HCT116 (cell line): ENCODE measurements at regions not wholly inside any gene's neighbourhood (a gene's known extent, or its start where the extent isn't known, plus 50 kb on each side); places are given as distances from the start of the nearest gene placed in this dataset.

Experiments used
- ATAC-seq: fragments of 200-7000 bp; cut with Tn5 transposase; 2 replicates; pipeline ENCODE4 v1.9.1; 2020; ENCODE audit warnings: mild to moderate bottlenecking, moderate library complexity
- BruUV-seq: library from RNA; stranded (reverse); fragments of 400-500 nt; replicated peaks from 2 replicates; lab custom pipeline; 2021; lab: Mats Ljungman, UMichigan
- CTCF ChIA-PET: fragments of 300-600 bp; sonication (Branson Sonifier 250); formaldehyde crosslinking; loops from one replicate; lab custom pipeline; 2021; ENCODE audit warnings: antibody characterized with exemption; lab: Charles Lee
- POLR2A ChIA-PET: fragments of 300-600, 350-600 bp; sonication (Branson Sonifier 250); formaldehyde crosslinking; loops from one replicate; lab custom pipeline; 2021; ENCODE audit warnings: antibody characterized with exemption; lab: Charles Lee
- RAD21 ChIA-PET, 2 experiments: fragments of 300-600 bp; sonication (Branson Sonifier 250); formaldehyde crosslinking; loops; one replicate each; lab custom pipeline; 2023; ENCODE audit warnings: low total read pairs in 2 of 2; ENCODE audit not compliant: uncharacterized antibody in 2 of 2, unreplicated experiment in 2 of 2, low non-redundant PET in 1 of 2; lab: Charles Lee
- DNase-seq: peaks from one replicate; pipeline ENCODE4 v3.0.0-alpha.2; 2010; ENCODE audit warnings: low read depth, low spot score
- H2AFZ ChIP-seq: fragments of 200-600 bp; shearing (Covaris generic), sonication (generic); 2 replicates; pipeline ENCODE4 v1.6.1; 2017; ENCODE audit warnings: low read depth, mixed run types, mixed read lengths, antibody characterized with exemption, low read length; ENCODE audit not compliant: poor library complexity, severe bottlenecking
- H3K27ac ChIP-seq: 2 replicates; pipeline ENCODE4 v1.5.1; 2012; ENCODE audit warnings: low read depth, low read length
- H3K27me3 ChIP-seq: fragments of 200-600 bp; sonication (generic); 2 replicates; pipeline ENCODE4 v1.6.1; 2016; ENCODE audit warnings: mixed run types, low read length, mixed read lengths; ENCODE audit not compliant: insufficient read depth
- H3K36me3 ChIP-seq, 2 experiments: fragments of 200-500 bp in 1 of 2; fragments of 200-600 bp in 1 of 2; sonication (Bioruptor generic) in 1 of 2; sonication (generic) in 1 of 2; 2 replicates each; pipeline versions ENCODE4 v1.5.1 to v1.6.1; 2014 to 2016; ENCODE audit warnings: low read length in 2 of 2, inconsistent platforms in 1 of 2, mixed read lengths in 1 of 2, mixed run types in 1 of 2; ENCODE audit not compliant: insufficient read depth in 2 of 2, control insufficient read depth in 1 of 2
- H3K4me1 ChIP-seq, 2 experiments: fragments of 200-600 bp in 1 of 2; sonication (generic) in 1 of 2; 2 replicates each; pipeline versions ENCODE4 v1.5.1 to v1.6.1; 2012 to 2017; ENCODE audit warnings: low read length in 2 of 2, inconsistent platforms in 1 of 2, mild to moderate bottlenecking in 1 of 2, mixed read lengths in 1 of 2, mixed run types in 1 of 2, moderate library complexity in 1 of 2; ENCODE audit not compliant: insufficient read depth in 2 of 2, control insufficient read depth in 1 of 2
- H3K4me2 ChIP-seq: fragments of 200-600 bp; sonication (generic); 2 replicates; pipeline ENCODE4 v1.6.1; 2017; ENCODE audit warnings: mixed run types, low read length, mixed read lengths
- H3K4me3 ChIP-seq, 2 experiments: fragments of 200-600 bp in 1 of 2; sonication (generic) in 1 of 2; replicated peaks in 1 of 2; 2 replicates each; pipeline ENCODE4 v1.5.1; 2011 to 2016; ENCODE audit warnings: low read length in 2 of 2, control low read depth in 1 of 2, low read depth in 1 of 2, mild to moderate bottlenecking in 1 of 2, mixed read lengths in 1 of 2, mixed run types in 1 of 2
- H3K79me2 ChIP-seq: fragments of 200-600 bp; sonication (generic); 2 replicates; pipeline ENCODE4 v1.6.1; 2017; ENCODE audit warnings: mild to moderate bottlenecking, mixed run types, low read length, moderate library complexity, mixed read lengths; ENCODE audit not compliant: insufficient read depth
- H3K9ac ChIP-seq: fragments of 200-600 bp; sonication (generic); 2 replicates; pipeline ENCODE4 v1.6.1; 2016; ENCODE audit warnings: low read length, mixed read lengths
- H3K9me2 ChIP-seq: fragments of 200-600 bp; sonication (generic), shearing (Covaris generic); 2 replicates; pipeline ENCODE4 v1.6.1; 2017; ENCODE audit warnings: mixed run types, mild to moderate bottlenecking, moderate library complexity; ENCODE audit not compliant: insufficient read depth
- H3K9me3 ChIP-seq, 2 experiments: fragments of 200-500 bp in 1 of 2; fragments of 200-600 bp in 1 of 2; sonication (Bioruptor generic) in 1 of 2; sonication (generic) in 1 of 2; 2 replicates each; pipeline ENCODE4 v1.6.1; 2014 to 2017; ENCODE audit warnings: low read length in 2 of 2, mixed read lengths in 2 of 2, inconsistent platforms in 1 of 2, low read depth in 1 of 2, mild to moderate bottlenecking in 1 of 2, mixed run types in 1 of 2, moderate library complexity in 1 of 2; ENCODE audit not compliant: control insufficient read depth in 1 of 2, insufficient read depth in 1 of 2
- H4K20me1 ChIP-seq: fragments of 200-600 bp; sonication (generic), shearing (Covaris generic); 2 replicates; pipeline ENCODE4 v1.6.1; 2017; ENCODE audit warnings: mixed run types, mild to moderate bottlenecking, moderate library complexity; ENCODE audit not compliant: insufficient read depth
- ATF3 ChIP-seq: IDR thresholded peaks from 2 replicates; pipeline ENCODE4 v1.6.1; 2012
- CBX3 ChIP-seq: IDR thresholded peaks from 2 replicates; pipeline ENCODE4 v1.6.1; 2012; ENCODE audit warnings: low read depth
- CTCF ChIP-seq, 3 experiments: fragments of 200-600 bp in 1 of 3; sonication (generic) in 1 of 3; IDR thresholded peaks in 2 of 3; conservative IDR thresholded peaks in 1 of 3; 2 replicates each; pipeline ENCODE4 v1.5.1; 2012 to 2017; ENCODE audit warnings: low read depth in 2 of 3, low read length in 2 of 3, antibody characterized with exemption in 1 of 3, borderline replicate concordance in 1 of 3, control low read depth in 1 of 3, mild to moderate bottlenecking in 1 of 3, mixed read lengths in 1 of 3, mixed run types in 1 of 3, moderate library complexity in 1 of 3; ENCODE audit not compliant: insufficient read depth in 1 of 3
- EGR1 ChIP-seq: IDR thresholded peaks from 2 replicates; pipeline ENCODE4 v1.6.1; 2012; ENCODE audit warnings: low read depth
- JUND ChIP-seq: IDR thresholded peaks from 2 replicates; pipeline ENCODE4 v1.6.1; 2012
- MAX ChIP-seq: IDR thresholded peaks from 2 replicates; pipeline ENCODE4 v1.6.1; 2012
- POLR2AphosphoS5 ChIP-seq: IDR thresholded peaks from 2 replicates; pipeline ENCODE4 v1.6.1; 2011; ENCODE audit warnings: mild to moderate bottlenecking, low read depth, low read length, moderate library complexity
- RAD21 ChIP-seq: IDR thresholded peaks from 2 replicates; pipeline ENCODE4 v1.6.1; 2012; ENCODE audit warnings: low read depth, mild to moderate bottlenecking
- SP1 ChIP-seq: IDR thresholded peaks from 2 replicates; pipeline ENCODE4 v1.6.1; 2012; ENCODE audit warnings: low read depth
- SRF ChIP-seq: IDR thresholded peaks from 2 replicates; pipeline ENCODE4 v1.6.1; 2012; ENCODE audit warnings: low read depth
- ZNF274 ChIP-seq: fragments of 200-500 bp; sonication (Bioruptor generic); IDR thresholded peaks from 2 replicates; pipeline ENCODE4 v1.6.1; 2014; ENCODE audit warnings: mild to moderate bottlenecking, low read depth, low read length, inconsistent platforms
- intact Hi-C: fragments of 100-400 bp; cut with micrococcal nuclease; formaldehyde crosslinking; loops from 2 replicates; pipeline ENCODE4 v1.10.0; 2022

GRCh38 chr1:95893921-95894320 lies 659.9 kb downstream of the RWDD3 start:
- Histone ChIP-seq H3K9me2 (no peaks in the 10 kb centered on the region), H2AFZ (no peak overlapping the region), H3K4me1 (no peaks in the 10 kb centered on the region), H4K20me1 (no peaks in the 10 kb centered on the region), H3K9me3 (no peaks in the 10 kb centered on the region; a peak in 1 of 4 replicates), H3K9ac (no peak overlapping the region), H3K4me2 (no peak overlapping the region), H3K79me2 (no peaks in the 10 kb centered on the region), H3K27me3 (no peaks in the 10 kb centered on the region), H3K27ac (no peak overlapping the region), H3K4me3 (no peak overlapping the region), H3K36me3 (no peaks in the 10 kb centered on the region)
- TF ChIP-seq MAX (no peak), ATF3 (no peak), POLR2AphosphoS5 (no peak), EGR1 (no peak), CBX3 (no peak), SRF (no peak)
- ChIA-PET CTCF (no interaction called here), POLR2A (no interaction called here), RAD21 (no interaction called here)
- ATAC-seq (no peak), DNase-seq (no peak)
- intact Hi-C loops = no loop called here
- BruUV-seq = no TSS peak

GRCh38 chr1:95903060-95903459 lies 669.0 kb downstream of the RWDD3 start:
- Histone ChIP-seq H3K4me1 (no peaks in the 10 kb centered on the region), H3K9me3 (no peaks in the 10 kb centered on the region), H2AFZ (no peak overlapping the region), H3K9me2 (no peaks in the 10 kb centered on the region), H3K36me3 (no peaks in the 10 kb centered on the region), H3K79me2 (no peaks in the 10 kb centered on the region), H3K27ac (no peak overlapping the region), H3K4me3 (no peak overlapping the region), H3K9ac (no peak overlapping the region), H3K4me2 (no peak overlapping the region), H4K20me1 (no peaks in the 10 kb centered on the region), H3K27me3 (no peaks in the 10 kb centered on the region)
- CTCF ChIA-PET = interaction anchor here (0.7 kb wide), 1 partner anchor 107 kb away, joined by 3 read pairs; no protein-coding TSS in a partner anchor
- intact Hi-C loops = no loop called here
- RAD21 ChIA-PET = no interaction called here
- ATAC-seq (no peak), DNase-seq (no peak)
- POLR2A ChIA-PET = no interaction called here
- BruUV-seq = no TSS peak
- TF ChIP-seq ZNF274 (no peak), CTCF (IDR thresholded peaks at IDR 0.05 in 2 of 3, conservative IDR thresholded peaks at IDR 0.05 in 1 of 3; ENCODE audit: borderline replicate concordance in 1 of 3, insufficient read depth in 1 of 3, low read depth in 2 of 3, low read length in 2 of 3) (no peak), SP1 (no peak), RAD21 (no peak), SRF (no peak), POLR2AphosphoS5 (no peak), JUND (no peak)
